ENCODE measurements at regions not wholly inside any gene's neighbourhood (a gene's known extent, or its start where the extent isn't known, plus 50 kb on each side); places are given as distances from the start of the nearest gene placed in this dataset.

- H3K4me3 ChIP-seq (replicated peaks in 1 of 3; ENCODE audit: insufficient read depth in 1 of 3, low read depth in 1 of 3, low read length in 3 of 3), result no peak overlapping the region
- no peak for FAIRE-seq
- no peaks in the 10 kb centered on the region for H3K9me3 ChIP-seq (replicated peaks; ENCODE audit: control insufficient read depth, insufficient read depth, low read length)
- H3K27me3 ChIP-seq (ENCODE audit: control insufficient read depth in 2 of 2, insufficient read depth in 2 of 2, low read length in 2 of 2), result no peaks in the 10 kb centered on the region
- H3K4me2 ChIP-seq (ENCODE audit: insufficient read depth, low read length), result no peak overlapping the region
- intact Hi-C loops (cut with micrococcal nuclease) (no loop called here), dilution Hi-C loops (cut with MboI; ENCODE audit: extremely low pct_ligation_motif_present, low sequenced_read_pairs) (no loop called here)
- TF ChIP-seq GATA2 (IDR thresholded peaks at IDR 0.05; ENCODE audit: insufficient read depth, insufficient read length, low read depth, low read length), result no peak
- no peak overlapping the region for H2AFZ ChIP-seq (ENCODE audit: low read depth, low read length)
- H3K9me1 ChIP-seq (replicated peaks; ENCODE audit: control insufficient read depth, extremely low read depth, insufficient read depth, low read length), result no peaks in the 10 kb centered on the region
- ChIA-PET CTCF (no interaction called here), POLR2A (no interaction called here)
- H3K36me3 ChIP-seq (ENCODE audit: control insufficient read depth in 2 of 2, extremely low read depth in 1 of 2, insufficient read depth in 2 of 2, low read length in 2 of 2), result no peaks in the 10 kb centered on the region
- DNase-seq (ENCODE audit: low read depth, low spot score), result no peak
- no TSS peak for BruUV-seq (replicated peaks)
- no peak overlapping the region for H3K27ac ChIP-seq (ENCODE audit: insufficient read depth, low read depth, low read length)
- no peaks in the 10 kb centered on the region for H4K20me1 ChIP-seq (replicated peaks; ENCODE audit: control insufficient read depth, extremely low read depth, insufficient read depth, low read length)
- no peak overlapping the region for H3K9ac ChIP-seq (replicated peaks; ENCODE audit: extremely low read depth, insufficient read depth, low read length)
- no peaks in the 10 kb centered on the region for H3K4me1 ChIP-seq (ENCODE audit: control insufficient read depth, extremely low read depth, insufficient read depth, low read length)
- no peaks in the 10 kb centered on the region for H3K79me2 ChIP-seq (ENCODE audit: control insufficient read depth, insufficient read depth, low read length)
These were observed 1276.7 kb upstream of the PRMT6 start for GRCh38 chr1:105779727-105780126.

DNA sequence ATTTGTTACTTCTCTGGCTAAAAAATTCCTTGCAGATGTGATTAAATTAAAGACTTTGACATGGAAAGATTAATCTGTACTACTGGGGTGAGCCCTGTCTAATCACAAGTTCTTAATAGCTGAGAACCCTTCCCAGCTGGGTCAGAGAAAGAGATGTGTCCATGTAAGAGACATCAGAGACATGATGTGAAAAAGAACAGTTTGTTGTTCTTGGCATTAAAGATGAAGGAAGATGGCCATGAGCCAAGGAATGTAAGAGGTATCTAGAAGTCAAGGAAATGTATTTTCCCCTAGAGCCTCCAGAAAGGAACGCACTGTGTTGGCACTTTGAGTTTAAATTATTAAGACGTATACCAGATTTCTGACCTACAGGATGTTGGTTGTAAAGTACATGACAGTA, 1271.5 kb upstream of the PRMT6 start:
- Histone ChIP-seq H3K79me2 (ENCODE audit: control insufficient read depth, insufficient read depth, low read length) (no peaks in the 10 kb centered on the region), H3K4me1 (ENCODE audit: control insufficient read depth, extremely low read depth, insufficient read depth, low read length) (no peaks in the 10 kb centered on the region), H4K20me1 (replicated peaks; ENCODE audit: control insufficient read depth, extremely low read depth, insufficient read depth, low read length) (no peaks in the 10 kb centered on the region), H3K9me3 (replicated peaks; ENCODE audit: control insufficient read depth, insufficient read depth, low read length) (no peaks in the 10 kb centered on the region), H3K9me1 (replicated peaks; ENCODE audit: control insufficient read depth, extremely low read depth, insufficient read depth, low read length) (no peaks in the 10 kb centered on the region), H3K27ac (ENCODE audit: insufficient read depth, low read depth, low read length) (no peak overlapping the region), H3K27me3 (ENCODE audit: control insufficient read depth in 2 of 2, insufficient read depth in 2 of 2, low read length in 2 of 2) (no peaks in the 10 kb centered on the region), H3K36me3 (ENCODE audit: control insufficient read depth in 2 of 2, extremely low read depth in 1 of 2, insufficient read depth in 2 of 2, low read length in 2 of 2) (no peaks in the 10 kb centered on the region), H3K4me3 (replicated peaks in 1 of 3; ENCODE audit: insufficient read depth in 1 of 3, low read depth in 1 of 3, low read length in 3 of 3) (no peak overlapping the region), H2AFZ (ENCODE audit: low read depth, low read length) (no peak overlapping the region), H3K4me2 (ENCODE audit: insufficient read depth, low read length) (no peak overlapping the region), H3K9ac (replicated peaks; ENCODE audit: extremely low read depth, insufficient read depth, low read length) (no peak overlapping the region)
- TF ChIP-seq POLR2AphosphoS5 (IDR thresholded peaks at IDR 0.05; ENCODE audit: insufficient read depth, low read depth, low read length) (no peak), MYC (IDR thresholded peaks at IDR 0.05; ENCODE audit: low read depth, low read length) (no peak), FOS (IDR thresholded peaks at IDR 0.05; ENCODE audit: borderline replicate concordance, insufficient read depth, low read length) (no peak), EZH2 (IDR thresholded peaks at IDR 0.05; ENCODE audit: borderline replicate concordance, low read depth, low read length, severe bottlenecking) (no peak), POLR2A (IDR thresholded peaks at IDR 0.05; ENCODE audit: low read depth, low read length) (no peak), CTCF (IDR thresholded peaks at IDR 0.05; ENCODE audit: extremely low read depth in 1 of 2, insufficient read depth in 1 of 2, low read depth in 1 of 2, low read length in 2 of 2) (no peak), MAX (IDR thresholded peaks at IDR 0.05; ENCODE audit: insufficient read depth, insufficient read length) (no peak), GATA2 (IDR thresholded peaks at IDR 0.05; ENCODE audit: insufficient read depth, insufficient read length, low read depth, low read length) (no peak), JUN (IDR thresholded peaks at IDR 0.05; ENCODE audit: borderline replicate concordance, insufficient read depth, insufficient read length, low read depth) (no peak)
- intact Hi-C loops (cut with micrococcal nuclease), result no loop called here
- no peak for DNase-seq (ENCODE audit: low read depth, low spot score)
- dilution Hi-C loops (cut with MboI; ENCODE audit: extremely low pct_ligation_motif_present, low sequenced_read_pairs), result no loop called here
- no peak for FAIRE-seq
- BruUV-seq (replicated peaks), result no TSS peak
- CTCF ChIA-PET, result interaction anchor here (1.2 kb wide), 1 partner anchor 9 kb away, joined by 3 read pairs; no protein-coding TSS in a partner anchor
- POLR2A ChIA-PET, result no interaction called here

All from endothelial cell of umbilical vein (primary cell).